GM18909 (cell line): ENCODE measurements at regions not wholly inside any gene's neighbourhood (a gene's known extent, or its start where the extent isn't known, plus 50 kb on each side); places are given as distances from the start of the nearest gene placed in this dataset.
"Not testable (repeated sequence)": the region's sequence is repeated elsewhere in the genome, so short reads cannot be mapped to it uniquely, and the experiment has no call there.

Source experiments
- ATAC-seq: cut with Tn5 transposase; IDR thresholded peaks from one replicate; pipeline ENCODE4 v1.9.1; 2021; ENCODE audit warnings: mild to moderate bottlenecking; ENCODE audit not compliant: unreplicated experiment, poor library complexity

GRCh38 chr12:116360579-116361413, 83.3 kb upstream of the MED13L start:
- no peak for ATAC-seq

- ATAC-seq: no peak
These were observed 84.1 kb upstream of the MED13L start for GRCh38 chr12:116361414-116362223.

GRCh38 chr12:116365114-116365513, 87.6 kb upstream of the MED13L start:
- ATAC-seq: no peak

DNA sequence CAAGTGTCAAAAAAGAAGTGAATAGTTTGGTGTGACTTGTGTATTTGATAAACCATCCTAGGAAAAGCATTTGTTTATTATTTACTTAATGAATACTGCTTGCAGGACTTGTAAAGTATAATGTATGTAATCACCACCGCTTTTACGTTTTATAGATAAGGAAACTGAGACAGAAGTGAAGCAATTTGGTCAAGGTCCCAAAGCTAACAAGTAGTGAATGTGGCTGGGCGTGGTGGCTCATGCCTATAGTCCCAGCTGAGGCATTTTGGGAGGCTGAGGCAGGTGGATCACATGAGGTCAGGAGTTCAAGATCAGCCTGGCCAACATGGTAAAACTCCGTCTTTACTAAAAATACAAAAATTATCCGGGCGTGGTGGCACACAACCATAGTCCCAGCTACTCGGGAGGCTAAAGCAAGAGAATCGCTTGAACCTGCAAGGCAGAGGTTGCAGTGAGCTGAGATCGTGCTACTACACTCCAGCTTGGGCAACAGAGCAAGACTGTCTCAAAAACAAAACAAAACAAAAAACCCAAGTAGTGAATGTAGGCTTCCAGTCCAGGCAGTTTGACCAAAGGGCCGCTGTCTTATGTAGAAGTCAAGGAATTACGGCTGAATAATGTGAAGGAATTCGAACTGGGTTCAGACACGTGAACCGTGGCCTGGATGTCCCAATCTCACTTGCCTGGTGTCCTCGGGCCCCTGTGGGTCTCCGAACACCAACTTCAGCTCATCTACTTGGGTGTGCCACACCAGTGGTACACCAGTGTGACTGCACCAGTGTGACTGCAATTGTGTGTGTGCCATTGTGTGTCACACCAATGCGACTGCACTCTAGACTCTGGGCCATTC, 88.3 kb upstream of the MED13L start:
- no peak for ATAC-seq

GRCh38 chr12:116366456-116366776, 88.9 kb upstream of the MED13L start:
- ATAC-seq: no peak

GRCh38 chr12:116366824-116367223, 89.3 kb upstream of the MED13L start:
- no peak for ATAC-seq

DNA sequence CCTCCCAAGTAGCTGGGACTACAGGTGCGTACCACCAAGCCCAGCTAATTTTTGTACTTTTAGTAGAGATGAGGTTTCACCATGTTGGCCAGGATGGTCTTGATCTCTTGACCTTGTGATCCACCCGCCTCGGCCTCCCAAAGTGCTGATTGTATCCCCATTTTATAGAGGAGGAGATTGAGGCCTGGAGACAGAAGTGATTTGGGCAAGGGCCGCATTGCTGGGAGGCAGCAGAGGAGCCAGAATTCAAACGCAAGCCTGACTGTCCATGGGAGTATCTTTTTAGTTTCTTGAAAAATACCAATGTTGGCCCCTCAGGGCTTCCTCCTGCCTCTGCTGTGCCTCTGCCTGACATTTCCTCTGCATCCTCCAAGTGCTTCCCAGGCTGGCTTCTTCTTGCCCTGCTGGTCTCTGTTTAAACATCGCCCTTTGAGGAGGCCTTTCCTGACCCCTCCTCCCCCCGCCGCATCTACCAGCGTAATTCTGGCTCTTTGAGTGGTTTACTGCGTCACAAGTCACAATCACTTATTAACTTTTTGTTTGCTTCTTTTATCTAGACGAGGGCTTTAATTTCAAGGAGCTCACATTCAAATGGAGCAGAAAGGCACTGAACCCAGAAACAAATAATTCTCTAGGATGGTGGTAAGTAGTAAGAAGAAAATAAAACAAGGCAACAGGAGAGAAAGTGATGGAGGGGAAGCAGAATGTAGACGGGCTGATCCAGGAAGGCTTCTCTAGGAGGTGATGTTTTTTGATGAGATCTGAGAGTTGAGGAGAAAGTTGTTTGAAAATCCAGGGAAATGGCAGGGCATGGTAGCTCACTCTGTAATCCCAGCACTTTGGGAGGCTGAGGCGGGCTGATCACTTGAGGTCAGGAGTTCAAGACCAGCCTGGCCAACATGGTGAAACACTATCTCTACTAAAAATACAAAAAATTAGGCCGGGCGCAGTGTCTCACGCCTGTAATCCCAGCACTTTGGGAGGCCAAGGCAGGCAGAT, 91.0 kb upstream of the MED13L start:
- ATAC-seq: no peak

DNA sequence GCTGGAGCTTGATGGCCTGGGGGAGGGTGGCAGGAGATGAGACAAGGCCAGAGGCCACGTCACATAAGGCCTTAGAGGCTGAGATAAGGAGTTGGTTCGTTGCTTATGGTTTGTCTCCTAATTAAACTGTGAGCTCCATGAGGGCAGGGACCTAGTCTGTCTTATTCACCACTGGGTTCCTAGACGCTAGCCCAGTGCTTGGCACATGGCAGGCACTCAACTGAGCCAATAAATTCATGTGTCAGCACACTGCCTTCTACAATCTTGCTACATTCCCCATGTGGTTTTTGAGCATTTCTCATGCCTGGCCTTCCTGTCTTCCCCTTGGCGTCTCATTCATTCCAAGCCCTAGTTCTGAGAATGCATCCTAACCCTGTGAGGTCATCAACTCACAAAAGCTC, 92.5 kb upstream of the MED13L start:
- no peak for ATAC-seq

DNA sequence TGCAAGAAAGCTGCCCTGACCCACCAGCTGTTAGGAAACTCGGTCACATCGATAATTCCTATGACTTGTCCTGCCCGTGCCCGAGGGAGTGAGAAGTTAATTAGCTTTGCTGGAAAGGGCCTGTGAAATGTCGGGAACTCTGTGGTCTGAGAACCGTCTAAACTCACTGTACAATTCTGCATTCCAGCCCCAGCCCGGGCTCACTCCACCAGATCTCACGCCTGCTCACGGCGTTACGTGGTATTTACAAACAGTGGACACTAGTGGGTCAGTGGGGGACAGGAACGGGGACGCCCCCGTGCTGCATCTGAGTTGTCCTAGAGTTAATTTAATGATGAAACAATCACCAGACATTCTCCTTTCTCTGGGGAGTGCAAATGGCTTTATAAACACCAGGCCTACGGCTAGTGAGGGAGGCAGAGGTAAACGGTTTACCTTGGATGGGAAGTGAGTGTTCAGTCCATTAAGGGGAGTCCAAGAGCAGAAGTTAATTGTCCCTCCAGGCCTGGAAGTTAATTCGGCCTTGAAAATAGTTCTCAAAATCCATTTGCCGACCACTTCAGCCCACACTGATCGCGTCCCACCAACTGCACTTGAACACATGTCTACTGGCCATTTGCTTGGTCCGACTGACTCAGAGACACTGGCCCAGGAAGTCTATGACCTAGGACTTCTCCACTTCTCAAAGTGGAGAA, 93.5 kb upstream of the MED13L start:
- no peak for ATAC-seq

DNA sequence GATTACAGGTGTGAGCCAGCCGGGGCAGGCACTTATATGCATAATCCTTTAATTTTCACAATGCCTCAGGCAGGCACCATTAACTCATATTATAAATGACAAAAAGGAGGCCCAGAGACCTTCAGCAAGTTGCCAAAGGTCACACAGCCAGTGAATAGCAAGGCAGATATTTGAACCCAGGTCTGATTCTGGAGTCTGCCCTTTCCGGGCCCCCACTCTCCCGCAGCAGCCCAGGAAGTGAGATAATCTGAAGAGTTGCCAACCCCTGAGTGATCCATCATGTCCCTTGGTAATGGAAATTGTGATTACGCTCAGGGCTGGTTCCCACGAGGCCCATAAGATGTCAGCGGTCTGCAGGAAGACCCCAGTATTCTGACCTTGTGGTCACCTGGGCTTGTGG, 95.3 kb upstream of the MED13L start:
- no peak for ATAC-seq

- ATAC-seq: no peak
These were observed 96.2 kb upstream of the MED13L start for GRCh38 chr12:116373572-116374206.

GRCh38 chr12:116374207-116374606, 96.7 kb upstream of the MED13L start:
- ATAC-seq: no peak

DNA sequence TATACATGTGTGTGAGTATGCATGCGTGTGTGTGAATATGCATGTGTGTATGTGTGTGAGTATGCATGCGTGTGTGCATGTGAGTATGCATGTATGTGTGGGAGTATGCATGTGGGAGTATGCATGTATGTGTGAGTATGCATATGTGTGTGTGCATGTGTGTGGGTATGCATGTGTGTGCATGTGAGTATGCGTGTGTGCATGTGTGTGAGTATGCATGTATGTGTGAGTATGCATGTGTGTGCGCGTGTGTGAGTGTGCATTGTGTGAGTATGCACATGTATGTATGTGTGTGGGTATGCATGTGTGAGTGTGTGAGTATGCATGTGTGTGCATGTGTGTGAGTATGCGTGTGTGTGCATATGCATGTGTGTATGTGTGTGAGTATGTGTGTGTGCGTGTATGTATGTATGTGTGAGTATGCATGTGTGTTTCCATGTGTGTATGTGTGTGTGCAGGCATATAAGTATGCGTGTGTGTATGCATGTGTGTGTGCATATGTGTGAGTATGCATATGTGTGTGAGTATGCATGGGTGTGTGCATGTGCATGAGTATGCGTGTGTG, 97.9 kb upstream of the MED13L start:
- ATAC-seq: no peak

GRCh38 chr12:116376354-116377193, 99.1 kb upstream of the MED13L start:
- no peak for ATAC-seq

GRCh38 chr12:116377194-116377571, 99.7 kb upstream of the MED13L start:
- not testable (repeated sequence) for ATAC-seq

- ATAC-seq: no peak
These were observed 100.5 kb upstream of the MED13L start for GRCh38 chr12:116378002-116378401.

DNA sequence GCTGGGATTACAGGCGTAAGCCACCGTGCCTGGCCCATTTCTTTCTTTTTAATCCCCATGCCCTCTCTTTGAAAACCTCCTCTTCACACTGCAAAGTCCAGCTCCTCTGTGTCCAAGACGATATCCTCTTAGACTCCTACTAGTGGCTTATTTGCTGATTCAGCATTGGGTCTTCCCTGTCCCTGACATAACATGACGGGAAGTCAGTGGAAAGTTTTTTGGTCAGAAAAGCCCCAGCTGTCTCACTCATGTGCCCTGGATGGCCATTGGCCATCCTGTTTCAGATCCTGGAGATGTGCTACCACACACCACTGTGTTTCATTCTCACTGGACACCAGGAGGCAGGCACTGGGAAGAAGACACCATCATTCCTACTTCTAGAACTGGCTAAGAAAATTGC, 102.6 kb upstream of the MED13L start:
- no peak for ATAC-seq
